ENCODE measurements at regions not wholly inside any gene's neighbourhood (a gene's known extent, or its start where the extent isn't known, plus 50 kb on each side); places are given as distances from the start of the nearest gene placed in this dataset.

DNA sequence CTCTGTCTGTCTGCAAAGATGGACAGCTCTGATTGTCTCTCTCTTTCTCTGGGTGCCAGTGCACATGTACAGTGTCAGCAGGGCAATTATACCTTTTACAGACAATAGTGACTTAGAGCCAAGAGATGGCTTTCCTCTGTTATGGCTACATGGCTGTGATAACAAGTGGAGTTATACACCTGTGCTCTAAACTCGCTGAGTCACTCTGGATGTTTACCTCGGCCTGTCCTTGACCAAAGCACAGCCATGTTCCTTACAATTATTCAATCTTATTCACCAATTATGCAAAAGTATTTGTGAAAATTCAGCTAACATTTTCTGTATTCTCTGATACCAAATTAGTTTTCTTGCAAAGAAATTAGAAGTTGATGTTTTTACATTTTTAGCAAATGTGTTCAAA, 475.5 kb upstream of the CCDC196 start:
- TF ChIP-seq, protein P1, sequence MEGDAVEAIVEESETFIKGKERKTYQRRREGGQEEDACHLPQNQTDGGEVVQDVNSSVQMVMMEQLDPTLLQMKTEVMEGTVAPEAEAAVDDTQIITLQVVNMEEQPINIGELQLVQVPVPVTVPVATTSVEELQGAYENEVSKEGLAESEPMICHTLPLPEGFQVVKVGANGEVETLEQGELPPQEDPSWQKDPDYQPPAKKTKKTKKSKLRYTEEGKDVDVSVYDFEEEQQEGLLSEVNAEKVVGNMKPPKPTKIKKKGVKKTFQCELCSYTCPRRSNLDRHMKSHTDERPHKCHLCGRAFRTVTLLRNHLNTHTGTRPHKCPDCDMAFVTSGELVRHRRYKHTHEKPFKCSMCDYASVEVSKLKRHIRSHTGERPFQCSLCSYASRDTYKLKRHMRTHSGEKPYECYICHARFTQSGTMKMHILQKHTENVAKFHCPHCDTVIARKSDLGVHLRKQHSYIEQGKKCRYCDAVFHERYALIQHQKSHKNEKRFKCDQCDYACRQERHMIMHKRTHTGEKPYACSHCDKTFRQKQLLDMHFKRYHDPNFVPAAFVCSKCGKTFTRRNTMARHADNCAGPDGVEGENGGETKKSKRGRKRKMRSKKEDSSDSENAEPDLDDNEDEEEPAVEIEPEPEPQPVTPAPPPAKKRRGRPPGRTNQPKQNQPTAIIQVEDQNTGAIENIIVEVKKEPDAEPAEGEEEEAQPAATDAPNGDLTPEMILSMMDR (IDR thresholded peaks at IDR 0.05), result no peak
- no peak for TF ChIP-seq EZH2 (IDR thresholded peaks at IDR 0.05)

All from neural progenitor cell (in vitro differentiated cells).